NCI-H82 (cell line): ENCODE measurements at regions not wholly inside any gene's neighbourhood (a gene's known extent, or its start where the extent isn't known, plus 50 kb on each side); places are given as distances from the start of the nearest gene placed in this dataset.

Source experiments
- DNase-seq: peaks from one replicate; lab custom pipeline; 2025; lab: John Stamatoyannopoulos, UW

- no peak for DNase-seq
These were observed 131.0 kb upstream of the PHACTR1 start for GRCh38 chr6:12585497-12585958.

GRCh38 chr6:12586721-12587480 lies 129.7 kb upstream of the PHACTR1 start:
- DNase-seq = no peak

GRCh38 chr6:12590901-12591300 lies 125.7 kb upstream of the PHACTR1 start:
- DNase-seq = no peak

GRCh38 chr6:12592634-12593033 lies 123.9 kb upstream of the PHACTR1 start:
- no peak for DNase-seq

- DNase-seq = no peak
These were observed 122.6 kb upstream of the PHACTR1 start for GRCh38 chr6:12593771-12594529.

- no peak for DNase-seq
These were observed 122.1 kb upstream of the PHACTR1 start for GRCh38 chr6:12594530-12594893.

GRCh38 chr6:12595161-12595811 lies 121.3 kb upstream of the PHACTR1 start:
- DNase-seq = no peak

GRCh38 chr6:12596731-12597130 lies 119.8 kb upstream of the PHACTR1 start:
- peak; percentile 15 for DNase-seq

- DNase-seq = peak; percentile 46
These were observed 117.6 kb upstream of the PHACTR1 start for GRCh38 chr6:12598919-12599318.

GRCh38 chr6:12601881-12602280 lies 114.7 kb upstream of the PHACTR1 start:
- no peak for DNase-seq

GRCh38 chr6:12602342-12602741 lies 114.2 kb upstream of the PHACTR1 start:
- DNase-seq = no peak

- DNase-seq = peak; percentile 31
These were observed 113.5 kb upstream of the PHACTR1 start for GRCh38 chr6:12602951-12603672.

- no peak for DNase-seq
These were observed 112.9 kb upstream of the PHACTR1 start for GRCh38 chr6:12603673-12604049.

GRCh38 chr6:12605888-12606345 lies 110.7 kb upstream of the PHACTR1 start:
- peak; percentile 87 for DNase-seq

- DNase-seq = no peak
These were observed 110.0 kb upstream of the PHACTR1 start for GRCh38 chr6:12606616-12607015.

GRCh38 chr6:12608016-12608860 lies 108.3 kb upstream of the PHACTR1 start:
- no peak for DNase-seq

- DNase-seq = no peak
These were observed 107.7 kb upstream of the PHACTR1 start for GRCh38 chr6:12608874-12609273.

GRCh38 chr6:12609751-12610150 lies 106.8 kb upstream of the PHACTR1 start:
- DNase-seq = no peak

- no peak for DNase-seq
These were observed 105.7 kb upstream of the PHACTR1 start for GRCh38 chr6:12610862-12611261.

GRCh38 chr6:12613811-12614210 lies 102.8 kb upstream of the PHACTR1 start:
- no peak for DNase-seq

- DNase-seq = no peak
These were observed 102.1 kb upstream of the PHACTR1 start for GRCh38 chr6:12614456-12614855.
